Activated T-helper 1 cell treated with anti-CD3 and anti-CD28 coated beads, Interleukin-12 subunit alpha, Interleukin-12 subunit beta, Interleukin-2, Interleukin-4 antibody, amounts not matched to agents 30 ng/mL and 10 ng/mL and 1 ng/mL, durations not matched to agents 14 hours and 24 hours and 36 hours (primary cell): ENCODE measurements at regions not wholly inside any gene's neighbourhood (a gene's known extent, or its start where the extent isn't known, plus 50 kb on each side); places are given as distances from the start of the nearest gene placed in this dataset.
"Not testable (repeated sequence)": the region's sequence is repeated elsewhere in the genome, so short reads cannot be mapped to it uniquely, and the experiment has no call there.

Experiments used
- DNase-seq: peaks from one replicate; pipeline ENCODE4 v3.0.0; 2021; ENCODE audit warnings: low spot score
- H3K27ac Mint-ChIP-seq: one replicate; pipeline ENCODE4 v1.8.0; 2021; ENCODE audit warnings: mild to moderate bottlenecking, mixed read lengths
- H3K27me3 Mint-ChIP-seq: one replicate; pipeline ENCODE4 v1.8.0; 2022; ENCODE audit warnings: mild to moderate bottlenecking, moderate library complexity, mixed read lengths; ENCODE audit not compliant: insufficient read depth
- H3K36me3 Mint-ChIP-seq: one replicate; pipeline ENCODE4 v1.8.0; 2021; ENCODE audit warnings: low read depth, mixed read lengths
- H3K4me1 Mint-ChIP-seq: one replicate; pipeline ENCODE4 v1.8.0; 2021; ENCODE audit warnings: low read depth, mixed read lengths
- H3K4me3 Mint-ChIP-seq: one replicate; pipeline ENCODE4 v1.8.0; 2021; ENCODE audit warnings: mild to moderate bottlenecking, moderate library complexity, mixed read lengths
- H3K9me3 Mint-ChIP-seq: one replicate; pipeline ENCODE4 v1.8.0; 2021; ENCODE audit warnings: mixed read lengths
- intact Hi-C: fragments of 100-400 bp; cut with micrococcal nuclease; formaldehyde crosslinking; loops from one replicate; pipeline ENCODE4 v1.15.1; 2024

DNA sequence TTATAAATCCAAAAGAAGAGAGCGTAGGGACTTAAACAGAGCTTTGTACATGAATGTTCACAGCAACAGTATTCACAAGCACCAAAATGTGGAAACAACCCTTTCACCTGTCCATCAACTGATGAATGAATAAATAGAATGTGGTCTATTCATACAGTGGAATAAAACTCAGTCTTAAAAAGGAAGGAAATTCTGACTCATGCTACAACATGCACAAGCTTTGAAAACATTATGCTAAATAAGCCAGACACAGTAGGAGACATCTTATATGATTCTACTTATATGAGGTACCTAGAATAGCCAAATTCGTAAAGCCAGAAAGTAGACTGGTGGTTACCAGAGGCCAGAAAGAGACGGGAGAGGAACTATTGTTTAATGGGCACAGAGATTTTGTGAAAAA is 74.3 kb downstream of the SHANK2 start:
- Mint-ChIP-seq H3K27me3 (peaks cover 8% of the 10 kb centered on the region), H3K4me1 (no peaks in the 10 kb centered on the region), H3K4me3 (no peak overlapping the region), H3K36me3 (no peaks in the 10 kb centered on the region), H3K27ac (no peak overlapping the region), H3K9me3 (peaks cover 18% of the 10 kb centered on the region)
- DNase-seq = no peak
- intact Hi-C loops = no loop called here

- Mint-ChIP-seq H3K27me3 (peaks cover 8% of the 10 kb centered on the region), H3K36me3 (no peaks in the 10 kb centered on the region), H3K27ac (no peak overlapping the region), H3K4me3 (no peak overlapping the region), H3K4me1 (no peaks in the 10 kb centered on the region), H3K9me3 (peaks cover 18% of the 10 kb centered on the region)
- intact Hi-C loops = no loop called here
- no peak for DNase-seq
These were observed 75.6 kb downstream of the SHANK2 start for GRCh38 chr11:71176812-71177211.

GRCh38 chr11:71173709-71174108 is 78.7 kb downstream of the SHANK2 start:
- Mint-ChIP-seq H3K4me1 (no peaks in the 10 kb centered on the region), H3K36me3 (no peaks in the 10 kb centered on the region), H3K9me3 (peaks cover 18% of the 10 kb centered on the region), H3K27me3 (peaks cover 3% of the 10 kb centered on the region), H3K27ac (no peak overlapping the region), H3K4me3 (no peak overlapping the region)
- intact Hi-C loops = no loop called here
- no peak for DNase-seq

DNA sequence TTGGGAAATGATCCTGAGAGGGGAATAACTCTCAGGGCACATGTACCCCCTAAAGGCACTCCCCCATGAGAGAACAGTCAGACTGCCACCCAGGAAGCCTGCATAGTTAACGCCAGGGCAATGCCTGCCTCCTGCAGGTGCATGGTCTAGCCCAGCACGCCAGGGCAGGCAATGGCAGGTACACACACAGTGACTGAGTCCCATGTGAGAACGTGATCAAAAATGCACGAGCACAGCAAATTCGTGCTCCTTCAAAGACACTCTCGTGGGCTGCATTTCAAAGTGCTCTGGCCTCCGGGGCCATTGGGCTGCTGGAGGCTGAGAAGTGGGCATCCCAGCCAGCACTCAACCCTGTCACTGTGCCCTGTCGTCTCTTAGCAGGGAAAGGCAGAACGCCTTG is 79.7 kb downstream of the SHANK2 start:
- H3K36me3 Mint-ChIP-seq = no peaks in the 10 kb centered on the region
- H3K4me3 Mint-ChIP-seq = no peak overlapping the region
- no peak overlapping the region for H3K27ac Mint-ChIP-seq
- intact Hi-C loops = no loop called here
- peaks cover 18% of the 10 kb centered on the region for H3K9me3 Mint-ChIP-seq
- no peaks in the 10 kb centered on the region for H3K4me1 Mint-ChIP-seq
- H3K27me3 Mint-ChIP-seq = peaks cover 3% of the 10 kb centered on the region
- no peak for DNase-seq

- no peak overlapping the region for H3K27ac Mint-ChIP-seq
- intact Hi-C loops = no loop called here
- H3K4me1 Mint-ChIP-seq = no peaks in the 10 kb centered on the region
- H3K9me3 Mint-ChIP-seq = peaks cover 12% of the 10 kb centered on the region
- H3K36me3 Mint-ChIP-seq = no peaks in the 10 kb centered on the region
- H3K27me3 Mint-ChIP-seq = peaks cover 2% of the 10 kb centered on the region
- H3K4me3 Mint-ChIP-seq = no peak overlapping the region
- DNase-seq = no peak
These were observed 80.8 kb downstream of the SHANK2 start for GRCh38 chr11:71171576-71171975.

- Mint-ChIP-seq H3K9me3 (peaks cover 4% of the 10 kb centered on the region), H3K27me3 (no peaks in the 10 kb centered on the region), H3K36me3 (no peaks in the 10 kb centered on the region), H3K4me1 (no peaks in the 10 kb centered on the region), H3K4me3 (no peak overlapping the region), H3K27ac (no peak overlapping the region)
- intact Hi-C loops = no loop called here
- no peak for DNase-seq
These were observed 81.6 kb downstream of the SHANK2 start for GRCh38 chr11:71170624-71171423.

DNA sequence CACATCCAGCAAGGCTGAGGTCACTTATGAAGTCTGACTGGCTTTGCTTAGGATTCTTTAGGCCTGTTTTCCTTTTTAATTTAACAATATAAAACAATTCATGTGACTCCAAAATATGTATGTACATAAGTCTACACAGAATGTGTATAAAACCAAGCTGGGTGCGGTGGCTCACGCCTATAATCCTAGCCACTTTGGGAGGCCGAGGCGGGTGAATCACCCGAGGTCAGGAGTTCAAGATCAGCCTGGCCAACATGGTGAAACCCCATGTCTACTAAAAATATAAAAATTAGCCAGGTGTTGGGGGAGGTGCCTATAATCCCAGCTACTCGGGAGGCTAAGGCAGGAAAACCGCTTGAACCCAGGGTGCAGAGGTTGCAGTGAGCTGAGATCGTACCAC is 83.1 kb downstream of the SHANK2 start:
- Mint-ChIP-seq H3K27me3 (peaks cover 2% of the 10 kb centered on the region), H3K27ac (no peak overlapping the region), H3K36me3 (no peaks in the 10 kb centered on the region), H3K4me1 (no peaks in the 10 kb centered on the region), H3K9me3 (no peaks in the 10 kb centered on the region), H3K4me3 (no peak overlapping the region)
- no peak for DNase-seq
- intact Hi-C loops = no loop called here

GRCh38 chr11:71167814-71168213 is 84.6 kb downstream of the SHANK2 start:
- H3K4me3 Mint-ChIP-seq, DNase-seq, H3K9me3 Mint-ChIP-seq, intact Hi-C loops, H3K27ac Mint-ChIP-seq, H3K27me3 Mint-ChIP-seq, H3K36me3 Mint-ChIP-seq, H3K4me1 Mint-ChIP-seq: not testable (repeated sequence)

DNA sequence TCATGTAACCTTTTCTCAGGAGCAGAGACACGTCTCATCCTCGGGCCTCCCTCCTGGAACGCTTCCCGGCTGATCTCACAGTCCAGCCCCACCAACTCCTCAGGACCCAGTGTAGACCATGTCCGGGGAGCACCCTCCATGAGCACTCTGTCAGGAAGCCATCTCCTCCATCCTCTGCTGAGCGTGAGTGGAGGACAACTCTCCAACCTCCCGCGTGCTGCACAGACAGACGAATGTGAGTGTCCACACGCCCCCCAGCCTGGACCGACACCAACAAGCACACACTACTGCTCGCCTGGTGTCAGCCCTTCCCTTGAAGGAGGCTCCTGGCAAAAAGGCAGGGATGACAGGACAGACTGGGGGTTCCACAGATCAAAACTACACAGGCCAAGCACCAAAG is 86.6 kb downstream of the SHANK2 start:
- H3K27me3 Mint-ChIP-seq = peaks cover 2% of the 10 kb centered on the region
- no peaks in the 10 kb centered on the region for H3K36me3 Mint-ChIP-seq
- H3K4me1 Mint-ChIP-seq = no peaks in the 10 kb centered on the region
- intact Hi-C loops = no loop called here
- H3K4me3 Mint-ChIP-seq = no peak overlapping the region
- no peak for DNase-seq
- H3K27ac Mint-ChIP-seq = no peak overlapping the region
- no peaks in the 10 kb centered on the region for H3K9me3 Mint-ChIP-seq

- Mint-ChIP-seq H3K4me3 (no peak overlapping the region), H3K27me3 (peaks cover 2% of the 10 kb centered on the region), H3K36me3 (no peaks in the 10 kb centered on the region), H3K27ac (no peak overlapping the region), H3K9me3 (no peaks in the 10 kb centered on the region), H3K4me1 (no peaks in the 10 kb centered on the region)
- no peak for DNase-seq
- intact Hi-C loops = no loop called here
These were observed 87.8 kb downstream of the SHANK2 start for GRCh38 chr11:71164621-71165020.

DNA sequence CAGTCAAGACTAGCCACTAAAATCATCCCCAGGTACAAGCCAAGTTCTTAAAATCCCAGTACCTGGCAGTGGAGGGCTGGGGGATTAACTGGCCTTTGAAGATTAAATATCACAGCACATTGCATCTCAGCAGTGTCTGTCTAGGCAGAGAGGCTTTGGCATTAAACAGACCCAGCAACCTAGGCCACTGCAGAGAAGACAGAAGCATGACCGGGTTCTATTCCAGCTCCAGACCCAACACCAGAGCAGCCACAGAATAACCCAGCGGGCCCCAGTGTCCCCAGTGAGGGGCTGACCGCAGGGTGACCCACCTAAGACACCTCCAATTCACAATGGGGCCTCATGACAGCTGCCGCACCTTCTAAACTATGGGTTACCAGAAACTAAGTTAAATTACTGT is 88.2 kb downstream of the SHANK2 start:
- Mint-ChIP-seq H3K27ac (no peak overlapping the region), H3K4me3 (no peak overlapping the region), H3K9me3 (no peaks in the 10 kb centered on the region), H3K4me1 (no peaks in the 10 kb centered on the region), H3K27me3 (peaks cover 2% of the 10 kb centered on the region), H3K36me3 (no peaks in the 10 kb centered on the region)
- intact Hi-C loops = no loop called here
- no peak for DNase-seq

DNA sequence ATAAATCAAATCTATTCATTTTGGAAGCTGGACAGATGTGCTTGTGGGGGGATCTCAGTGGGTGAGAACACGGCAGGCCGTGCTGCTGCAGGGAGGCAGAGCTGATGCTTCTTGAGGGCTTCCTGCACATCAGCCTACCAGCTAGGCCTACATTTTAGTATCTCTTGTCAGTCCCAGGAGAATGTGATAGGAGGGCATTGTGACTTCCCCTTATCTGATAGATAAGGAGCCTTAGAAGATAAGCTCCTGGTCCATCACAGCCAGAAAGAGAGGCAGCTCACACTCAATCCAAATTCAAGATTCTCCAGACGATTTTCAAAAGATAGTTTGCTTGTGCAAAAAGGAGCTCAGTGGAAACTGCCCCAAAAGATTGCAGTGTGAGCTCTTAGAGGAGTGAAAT is 89.0 kb downstream of the SHANK2 start:
- Mint-ChIP-seq H3K27ac (no peak overlapping the region), H3K4me3 (no peak overlapping the region), H3K36me3 (no peaks in the 10 kb centered on the region), H3K9me3 (no peaks in the 10 kb centered on the region), H3K27me3 (peaks cover 2% of the 10 kb centered on the region), H3K4me1 (no peaks in the 10 kb centered on the region)
- intact Hi-C loops = no loop called here
- DNase-seq = no peak

DNA sequence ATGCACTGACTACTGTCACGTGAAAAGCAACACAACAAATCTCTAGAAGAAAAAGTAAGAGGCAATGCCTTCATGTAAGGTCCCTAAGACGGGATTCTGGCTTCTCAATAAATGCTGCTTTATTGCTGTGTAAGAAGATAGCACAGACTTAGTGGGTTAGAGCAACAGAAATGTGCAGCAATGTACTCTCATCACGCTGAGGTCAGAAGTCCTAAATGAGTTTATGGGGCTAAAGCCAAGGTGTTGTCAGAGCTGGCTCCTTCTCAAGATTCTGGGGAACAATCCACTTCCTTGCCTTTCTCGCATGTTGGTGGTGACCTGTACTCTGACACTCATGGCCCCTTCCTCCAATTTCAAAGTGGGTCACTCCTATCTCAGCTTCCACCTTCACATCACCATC is 93.4 kb downstream of the SHANK2 start:
- intact Hi-C loops = no loop called here
- Mint-ChIP-seq H3K9me3 (no peaks in the 10 kb centered on the region), H3K36me3 (no peaks in the 10 kb centered on the region), H3K4me3 (no peak overlapping the region), H3K4me1 (no peaks in the 10 kb centered on the region), H3K27me3 (no peaks in the 10 kb centered on the region), H3K27ac (no peak overlapping the region)
- no peak for DNase-seq

- H3K27me3 Mint-ChIP-seq, DNase-seq, H3K4me1 Mint-ChIP-seq, H3K36me3 Mint-ChIP-seq, intact Hi-C loops, H3K9me3 Mint-ChIP-seq, H3K4me3 Mint-ChIP-seq, H3K27ac Mint-ChIP-seq: not testable (repeated sequence)
These were observed 94.7 kb downstream of the SHANK2 start for GRCh38 chr11:71157676-71158075.
